HFFc6 (cell line): ENCODE measurements at regions not wholly inside any gene's neighbourhood (a gene's known extent, or its start where the extent isn't known, plus 50 kb on each side); places are given as distances from the start of the nearest gene placed in this dataset.

Experiments used
- DNase-seq: peaks from one replicate; pipeline ENCODE4 v3.0.0-alpha.2; 2018
- H3K27ac Mint-ChIP-seq: 2 replicates; pipeline ENCODE4 v1.8.0; 2020; ENCODE audit warnings: mild to moderate bottlenecking, mixed read lengths
- H3K27me3 Mint-ChIP-seq: 2 replicates; pipeline ENCODE4 v1.8.0; 2021; ENCODE audit warnings: mild to moderate bottlenecking, moderate library complexity, mixed read lengths; ENCODE audit not compliant: insufficient read depth
- H3K36me3 Mint-ChIP-seq: 2 replicates; pipeline ENCODE4 v1.8.0; 2021; ENCODE audit warnings: low read depth, mixed read lengths
- H3K4me1 Mint-ChIP-seq: 2 replicates; pipeline ENCODE4 v1.8.0; 2020; ENCODE audit warnings: low read depth, mixed read lengths
- H3K4me3 Mint-ChIP-seq: 2 replicates; pipeline ENCODE4 v1.8.0; 2020; ENCODE audit warnings: mild to moderate bottlenecking, moderate library complexity, mixed read lengths
- H3K9me3 Mint-ChIP-seq: 2 replicates; pipeline ENCODE4 v1.8.0; 2020; ENCODE audit warnings: mild to moderate bottlenecking, mixed read lengths
- TF ChIP-seq, protein P1 (sequence below): fragments of 200-600 bp; sonication (generic); IDR thresholded peaks from 2 replicates; pipeline ENCODE4 v1.5.0; 2021; ENCODE audit warnings: antibody characterized with exemption, mild to moderate bottlenecking

- peaks cover 2% of the 10 kb centered on the region for H3K27me3 Mint-ChIP-seq
- H3K4me3 Mint-ChIP-seq, result no peak overlapping the region
- no peaks in the 10 kb centered on the region for H3K4me1 Mint-ChIP-seq
- TF ChIP-seq, protein P1, sequence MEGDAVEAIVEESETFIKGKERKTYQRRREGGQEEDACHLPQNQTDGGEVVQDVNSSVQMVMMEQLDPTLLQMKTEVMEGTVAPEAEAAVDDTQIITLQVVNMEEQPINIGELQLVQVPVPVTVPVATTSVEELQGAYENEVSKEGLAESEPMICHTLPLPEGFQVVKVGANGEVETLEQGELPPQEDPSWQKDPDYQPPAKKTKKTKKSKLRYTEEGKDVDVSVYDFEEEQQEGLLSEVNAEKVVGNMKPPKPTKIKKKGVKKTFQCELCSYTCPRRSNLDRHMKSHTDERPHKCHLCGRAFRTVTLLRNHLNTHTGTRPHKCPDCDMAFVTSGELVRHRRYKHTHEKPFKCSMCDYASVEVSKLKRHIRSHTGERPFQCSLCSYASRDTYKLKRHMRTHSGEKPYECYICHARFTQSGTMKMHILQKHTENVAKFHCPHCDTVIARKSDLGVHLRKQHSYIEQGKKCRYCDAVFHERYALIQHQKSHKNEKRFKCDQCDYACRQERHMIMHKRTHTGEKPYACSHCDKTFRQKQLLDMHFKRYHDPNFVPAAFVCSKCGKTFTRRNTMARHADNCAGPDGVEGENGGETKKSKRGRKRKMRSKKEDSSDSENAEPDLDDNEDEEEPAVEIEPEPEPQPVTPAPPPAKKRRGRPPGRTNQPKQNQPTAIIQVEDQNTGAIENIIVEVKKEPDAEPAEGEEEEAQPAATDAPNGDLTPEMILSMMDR, result no peak
- H3K9me3 Mint-ChIP-seq, result no peaks in the 10 kb centered on the region
- DNase-seq, result no peak
- no peaks in the 10 kb centered on the region for H3K36me3 Mint-ChIP-seq
- H3K27ac Mint-ChIP-seq, result no peak overlapping the region
Measured at GRCh38 chr3:177300842-177301241, 103.6 kb upstream of the TBL1XR1 start.

DNA sequence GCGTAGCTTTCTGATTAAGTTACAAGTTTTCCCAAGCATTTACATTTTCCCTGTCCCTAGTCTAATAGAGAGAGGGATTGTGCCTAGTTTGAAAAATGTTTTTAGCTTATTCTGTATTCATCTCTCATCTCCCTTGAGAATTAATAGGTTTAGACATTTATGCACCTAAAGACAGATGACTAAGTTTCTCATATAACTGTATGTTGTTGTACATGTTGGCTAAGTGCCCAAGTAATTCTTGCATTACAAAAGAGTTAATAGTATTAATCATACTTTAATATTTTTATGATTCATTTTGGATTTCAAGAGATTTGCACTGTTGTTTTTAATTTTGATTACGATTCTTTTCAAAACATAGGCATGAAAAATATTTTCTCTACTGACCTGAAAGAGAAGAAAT is 109.0 kb upstream of the TBL1XR1 start:
- Mint-ChIP-seq H3K4me3 (no peak overlapping the region), H3K9me3 (peaks cover 18% of the 10 kb centered on the region), H3K4me1 (peaks cover 5% of the 10 kb centered on the region; the same call in 1 of the 2 replicates), H3K27me3 (peaks cover 1% of the 10 kb centered on the region; the same call in 1 of the 2 replicates), H3K27ac (no peak overlapping the region), H3K36me3 (peaks cover 7% of the 10 kb centered on the region)
- TF ChIP-seq, protein P1, result no peak
- no peak for DNase-seq

DNA sequence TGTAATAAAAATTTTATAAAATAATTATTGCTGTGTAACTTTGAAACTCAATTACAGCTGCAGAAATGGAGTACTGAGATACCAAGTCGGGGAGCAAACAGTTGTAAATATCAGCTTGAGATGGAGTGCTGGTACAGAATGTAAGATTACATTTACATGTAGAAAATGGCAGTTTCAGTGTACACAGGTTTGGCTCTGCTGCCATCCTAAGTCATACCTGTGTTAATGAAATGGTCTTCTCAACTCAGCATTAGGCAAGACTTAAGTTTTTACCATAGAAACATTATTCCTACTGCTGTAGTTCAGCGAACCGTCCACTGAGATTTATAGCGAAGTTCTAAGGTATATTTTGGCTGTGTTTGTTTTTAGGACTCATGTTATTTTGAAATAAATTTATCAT is 110.1 kb upstream of the TBL1XR1 start:
- Mint-ChIP-seq H3K4me3 (no peak overlapping the region), H3K27ac (no peak overlapping the region), H3K9me3 (peaks cover 18% of the 10 kb centered on the region), H3K27me3 (peaks cover 1% of the 10 kb centered on the region; the same call in 1 of the 2 replicates), H3K4me1 (peaks cover 5% of the 10 kb centered on the region; the same call in 1 of the 2 replicates), H3K36me3 (peaks cover 7% of the 10 kb centered on the region)
- DNase-seq, result no peak
- TF ChIP-seq, protein P1, result no peak

- TF ChIP-seq, protein P1, result no peak
- Mint-ChIP-seq H3K4me1 (peaks cover 5% of the 10 kb centered on the region; the same call in 1 of the 2 replicates), H3K36me3 (peaks cover 7% of the 10 kb centered on the region)
Measured at GRCh38 chr3:177307826-177308225, 110.5 kb upstream of the TBL1XR1 start.

DNA sequence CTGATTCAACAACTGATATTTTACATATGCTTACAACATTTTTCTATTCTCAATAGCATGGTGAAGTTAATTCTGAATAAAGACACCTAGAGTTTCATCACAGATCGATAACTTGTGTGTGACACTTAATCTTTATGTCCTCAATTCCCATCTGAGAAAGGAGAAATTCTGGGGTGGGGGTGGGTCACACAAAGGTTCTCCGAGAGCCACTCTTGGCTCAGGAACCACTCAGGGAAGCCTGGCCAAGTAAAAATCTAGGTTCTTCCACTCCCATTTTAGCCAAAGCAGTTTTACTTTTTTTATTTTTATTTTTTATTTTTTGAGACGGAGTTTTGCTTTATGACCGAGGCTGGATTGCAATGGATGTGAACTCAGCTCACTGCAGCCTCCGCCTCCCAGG is 111.0 kb upstream of the TBL1XR1 start:
- H3K27me3 Mint-ChIP-seq, result peaks cover 1% of the 10 kb centered on the region; the same call in 1 of the 2 replicates
- peaks cover 18% of the 10 kb centered on the region for H3K9me3 Mint-ChIP-seq
- peaks cover 5% of the 10 kb centered on the region; the same call in 1 of the 2 replicates for H3K4me1 Mint-ChIP-seq
- no peak overlapping the region for H3K4me3 Mint-ChIP-seq
- DNase-seq, result no peak
- H3K27ac Mint-ChIP-seq, result no peak overlapping the region
- H3K36me3 Mint-ChIP-seq, result peaks cover 7% of the 10 kb centered on the region
- TF ChIP-seq, protein P1, result no peak

More at GRCh38 chr3:177307826-177308225, 110.5 kb upstream of the TBL1XR1 start:
- H3K27ac Mint-ChIP-seq, result no peak overlapping the region
- no peak for DNase-seq
- H3K27me3 Mint-ChIP-seq, result peaks cover 1% of the 10 kb centered on the region; the same call in 1 of the 2 replicates
- no peak overlapping the region for H3K4me3 Mint-ChIP-seq
- H3K9me3 Mint-ChIP-seq, result peaks cover 18% of the 10 kb centered on the region
